HuH-7 (cell line): ENCODE measurements at regions not wholly inside any gene's neighbourhood (a gene's known extent, or its start where the extent isn't known, plus 50 kb on each side); places are given as distances from the start of the nearest gene placed in this dataset.
"Not testable (repeated sequence)": the region's sequence is repeated elsewhere in the genome, so short reads cannot be mapped to it uniquely, and the experiment has no call there.

Experiments used
- DNase-seq: peaks from one replicate; pipeline ENCODE4 v3.0.0; 2011; ENCODE audit warnings: low spot score

- no peak for DNase-seq
Observed at GRCh38 chr3:26280517-26280916, 342.1 kb upstream of the LRRC3B start.

- DNase-seq = no peak
Observed at GRCh38 chr3:26281284-26281985, 341.1 kb upstream of the LRRC3B start.

GRCh38 chr3:26284503-26284902 is 338.1 kb upstream of the LRRC3B start:
- DNase-seq = not testable (repeated sequence)

- DNase-seq = no peak
Observed at GRCh38 chr3:26291840-26292239, 330.7 kb upstream of the LRRC3B start.

- DNase-seq = no peak
Observed at GRCh38 chr3:26292780-26293179, 329.8 kb upstream of the LRRC3B start.

GRCh38 chr3:26293329-26293844 is 329.2 kb upstream of the LRRC3B start:
- DNase-seq = no peak

- no peak for DNase-seq
Observed at GRCh38 chr3:26307192-26307591, 315.4 kb upstream of the LRRC3B start.

GRCh38 chr3:26307787-26308186 is 314.8 kb upstream of the LRRC3B start:
- DNase-seq = no peak

GRCh38 chr3:26308454-26308853 is 314.1 kb upstream of the LRRC3B start:
- no peak for DNase-seq

GRCh38 chr3:26309536-26309935 is 313.0 kb upstream of the LRRC3B start:
- DNase-seq = not testable (repeated sequence)

GRCh38 chr3:26312816-26313215 is 309.8 kb upstream of the LRRC3B start:
- DNase-seq = no peak

GRCh38 chr3:26316472-26316871 is 306.1 kb upstream of the LRRC3B start:
- DNase-seq = no peak

GRCh38 chr3:26323741-26324140 is 298.8 kb upstream of the LRRC3B start:
- not testable (repeated sequence) for DNase-seq

GRCh38 chr3:26340001-26340400 is 282.6 kb upstream of the LRRC3B start:
- no peak for DNase-seq

- DNase-seq = no peak
Observed at GRCh38 chr3:26343647-26344046, 278.9 kb upstream of the LRRC3B start.

GRCh38 chr3:26345613-26346012 is 277.0 kb upstream of the LRRC3B start:
- no peak for DNase-seq

GRCh38 chr3:26346497-26346896 is 276.1 kb upstream of the LRRC3B start:
- DNase-seq = no peak

- DNase-seq = no peak
Observed at GRCh38 chr3:26347150-26347549, 275.4 kb upstream of the LRRC3B start.

GRCh38 chr3:26350853-26351252 is 271.7 kb upstream of the LRRC3B start:
- no peak for DNase-seq

GRCh38 chr3:26353097-26353496 is 269.5 kb upstream of the LRRC3B start:
- DNase-seq = no peak

GRCh38 chr3:26358405-26358804 is 264.2 kb upstream of the LRRC3B start:
- no peak for DNase-seq

GRCh38 chr3:26365706-26366105 is 256.9 kb upstream of the LRRC3B start:
- DNase-seq = no peak

GRCh38 chr3:26368312-26368711 is 254.3 kb upstream of the LRRC3B start:
- no peak for DNase-seq

- DNase-seq = peak; percentile 15
Observed at GRCh38 chr3:26369133-26369532, 253.4 kb upstream of the LRRC3B start.
